Cardiac septum (tissue), 1 donor: ENCODE measurements at regions not wholly inside any gene's neighbourhood (a gene's known extent, or its start where the extent isn't known, plus 50 kb on each side); places are given as distances from the start of the nearest gene placed in this dataset.
A peak's percentile ranks its signal among the peaks of the same experiment; 100 is the strongest.
"Not testable (repeated sequence)": the region's sequence is repeated elsewhere in the genome, so short reads cannot be mapped to it uniquely, and the experiment has no call there.

Experiments used
- DNase-seq: peaks from one replicate; pipeline ENCODE4 v3.0.0-alpha.2; 2020; ENCODE audit warnings: low spot score
- intact Hi-C: fragments of 100-400 bp; cut with DNase I; formaldehyde crosslinking; loops from one replicate; pipeline ENCODE4 v1.14.0; 2022
- donor health status: DM: no; HTN: no; CAD: no.

- intact Hi-C loops: no loop called here
- DNase-seq: no peak
Measured at GRCh38 chr9:129428864-129429577, 191.9 kb downstream of the C9orf50 start.

- no peak for DNase-seq
- intact Hi-C loops: no loop called here
Measured at GRCh38 chr9:129427149-129427548, 193.8 kb downstream of the C9orf50 start.

- intact Hi-C loops, DNase-seq: not testable (repeated sequence)
Measured at GRCh38 chr9:129423755-129424154, 197.1 kb downstream of the C9orf50 start.

- intact Hi-C loops: no loop called here
- DNase-seq: no peak
Measured at GRCh38 chr9:129423216-129423615, 197.7 kb downstream of the C9orf50 start.

- intact Hi-C loops: no loop called here
- no peak for DNase-seq
Measured at GRCh38 chr9:129422843-129423192, 198.1 kb downstream of the C9orf50 start.

- no peak for DNase-seq
- intact Hi-C loops: no loop called here
Measured at GRCh38 chr9:129422032-129422842, 198.7 kb downstream of the C9orf50 start.

GRCh38 chr9:129421371-129421770, 199.5 kb downstream of the C9orf50 start:
- no peak for DNase-seq
- intact Hi-C loops: no loop called here

- intact Hi-C loops: no loop called here
Measured at GRCh38 chr9:129420721-129421120, 200.2 kb downstream of the C9orf50 start.

GRCh38 chr9:129419382-129419899, 201.5 kb downstream of the C9orf50 start:
- no peak for DNase-seq
- intact Hi-C loops: no loop called here

More at GRCh38 chr9:129420721-129421120, 200.2 kb downstream of the C9orf50 start:
- no peak for DNase-seq

GRCh38 chr9:129418451-129418850, 202.4 kb downstream of the C9orf50 start:
- intact Hi-C loops: no loop called here
- DNase-seq: no peak

- DNase-seq: no peak
- intact Hi-C loops: no loop called here
Measured at GRCh38 chr9:129416821-129417539, 203.9 kb downstream of the C9orf50 start.

GRCh38 chr9:129415942-129416651, 204.8 kb downstream of the C9orf50 start:
- intact Hi-C loops: no loop called here
- no peak for DNase-seq

- intact Hi-C loops: loop anchor here (1.0 to 5.0 kb wide), 4 partner anchors 22 to 192 kb away; no protein-coding TSS in a partner anchor
- no peak for DNase-seq
Measured at GRCh38 chr9:129414993-129415941, 205.6 kb downstream of the C9orf50 start.

GRCh38 chr9:129414377-129414992, 206.4 kb downstream of the C9orf50 start:
- intact Hi-C loops: loop anchor here (1.0 to 5.0 kb wide), 4 partner anchors 23 to 193 kb away; no protein-coding TSS in a partner anchor
- no peak for DNase-seq

GRCh38 chr9:129413537-129414376, 207.1 kb downstream of the C9orf50 start:
- peak; percentile 99 for DNase-seq
- intact Hi-C loops: loop anchor here (1.0 to 5.0 kb wide), 8 partner anchors 24 to 239 kb away; no protein-coding TSS in a partner anchor

GRCh38 chr9:129412814-129413536, 207.9 kb downstream of the C9orf50 start:
- DNase-seq: peak; percentile 89
- intact Hi-C loops: loop anchor here (1.0 to 5.0 kb wide), 8 partner anchors 30 to 272 kb away; no protein-coding TSS in a partner anchor
